Pons (tissue), 1 donor: ENCODE measurements at regions not wholly inside any gene's neighbourhood (a gene's known extent, or its start where the extent isn't known, plus 50 kb on each side); places are given as distances from the start of the nearest gene placed in this dataset.
"Not testable (repeated sequence)": the region's sequence is repeated elsewhere in the genome, so short reads cannot be mapped to it uniquely, and the experiment has no call there.

Source experiments
- DNase-seq: peaks from one replicate; pipeline ENCODE4 v3.0.0-alpha.2; 2016; ENCODE audit warnings: low spot score

DNA sequence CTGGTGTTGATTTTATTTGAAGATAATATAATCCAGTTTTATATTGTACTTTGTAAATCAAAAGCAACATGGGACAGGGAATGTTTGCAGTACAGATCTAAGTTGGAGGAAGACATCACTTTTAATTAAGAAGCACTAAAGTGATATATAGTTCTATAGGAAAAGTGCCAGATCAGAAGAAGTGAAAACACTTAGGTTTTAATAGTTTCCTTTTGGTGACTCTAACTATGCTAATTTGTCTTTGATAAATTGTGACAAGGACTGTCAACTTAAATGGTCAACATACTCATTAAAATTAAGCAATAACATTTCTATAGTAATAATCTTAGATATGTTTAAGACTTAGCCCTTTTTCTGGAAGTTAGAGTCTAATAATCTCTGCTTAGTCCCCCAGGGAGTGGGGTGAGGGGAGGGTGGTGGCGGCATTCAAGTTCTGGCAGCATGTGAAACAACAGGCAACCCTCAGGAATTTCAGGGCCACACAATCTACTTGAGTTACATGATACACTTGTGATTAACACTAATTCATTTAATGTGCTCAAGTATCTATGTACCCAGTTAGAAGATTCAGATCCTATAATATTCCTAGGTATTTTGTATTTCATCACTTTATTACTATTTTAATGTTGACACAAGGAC, 1026.5 kb downstream of the NR2F1-AS1 start:
- DNase-seq = no peak

DNA sequence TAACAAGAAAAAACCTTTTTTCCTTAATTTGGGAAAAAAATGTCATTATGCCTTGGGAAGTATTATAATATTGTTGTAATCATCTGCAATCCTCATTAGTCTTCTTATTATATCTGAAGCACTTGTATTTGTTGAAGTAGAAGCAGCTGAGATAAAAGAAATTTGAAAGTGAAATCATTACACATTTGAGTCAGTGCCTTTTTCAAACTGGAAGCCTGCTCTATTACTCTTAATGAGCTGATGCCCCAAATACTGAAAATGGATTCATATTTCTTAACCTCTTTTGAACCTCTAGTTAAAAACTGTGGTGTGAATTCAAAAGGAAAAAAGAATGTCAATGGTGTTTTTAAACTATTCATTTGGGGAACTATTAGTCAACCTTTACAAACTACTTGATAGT, 1027.7 kb downstream of the NR2F1-AS1 start:
- DNase-seq = no peak

DNA sequence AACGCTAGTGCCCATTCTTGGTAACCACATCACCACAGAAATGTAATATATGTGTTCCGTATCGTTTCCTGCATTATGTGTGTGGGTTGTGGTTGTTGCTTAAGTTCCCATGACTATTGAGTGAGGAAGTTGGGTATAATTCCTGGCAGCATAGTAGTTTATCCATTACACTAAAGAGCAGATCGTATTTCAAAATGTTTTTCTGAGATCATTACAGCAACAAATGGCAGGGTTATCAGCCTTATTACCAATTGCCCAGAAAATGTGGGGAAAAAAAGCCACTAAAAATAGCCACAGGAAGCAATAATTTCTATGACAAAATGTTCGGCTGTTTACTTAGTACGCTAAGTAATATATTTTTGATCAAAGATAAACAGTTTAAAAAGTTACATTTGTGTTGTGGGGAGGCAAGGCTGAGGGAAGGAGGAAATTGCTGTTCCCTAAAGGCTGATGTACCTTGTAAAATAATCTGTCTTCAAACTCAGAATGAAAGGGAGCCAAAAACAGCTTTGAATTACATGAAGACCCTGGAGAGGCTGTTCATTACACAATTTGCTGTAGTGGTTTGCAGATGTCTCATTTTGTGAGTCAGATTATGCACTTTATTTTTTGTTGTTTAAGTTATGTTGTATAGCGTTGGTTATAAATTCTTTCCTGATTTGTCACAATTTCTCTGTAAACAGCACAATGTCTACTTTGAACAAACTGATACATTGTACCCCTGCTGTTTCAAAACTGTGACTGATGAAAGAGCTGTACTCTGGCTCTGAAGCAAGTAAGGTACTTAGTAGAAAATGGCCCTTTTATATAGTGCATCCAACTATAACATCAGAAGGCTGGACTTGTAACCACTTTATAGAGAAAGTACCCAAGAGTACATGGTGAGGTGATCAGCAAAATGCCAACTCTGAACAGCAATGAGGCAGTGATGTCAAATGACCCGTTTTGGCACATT, 1028.5 kb downstream of the NR2F1-AS1 start:
- no peak for DNase-seq

DNA sequence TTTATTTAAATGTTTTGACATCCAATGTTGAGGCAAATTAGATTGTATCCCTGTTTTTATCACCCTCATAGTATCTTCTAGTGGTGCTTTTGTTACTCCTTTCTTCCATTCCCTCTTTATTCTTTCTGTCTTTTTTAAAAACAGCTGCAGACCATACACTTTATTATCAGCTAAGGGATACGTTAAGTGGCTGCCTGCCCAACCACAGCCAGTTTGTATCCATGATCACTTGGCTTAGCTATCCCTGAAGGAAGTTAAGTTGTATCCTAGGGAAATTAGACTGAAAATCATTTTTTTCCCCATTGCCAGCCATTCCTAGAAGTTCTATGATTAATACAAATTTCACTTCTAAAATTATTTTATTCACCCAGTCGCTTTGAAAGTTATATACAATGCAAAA, 1032.7 kb downstream of the NR2F1-AS1 start:
- DNase-seq = no peak

DNA sequence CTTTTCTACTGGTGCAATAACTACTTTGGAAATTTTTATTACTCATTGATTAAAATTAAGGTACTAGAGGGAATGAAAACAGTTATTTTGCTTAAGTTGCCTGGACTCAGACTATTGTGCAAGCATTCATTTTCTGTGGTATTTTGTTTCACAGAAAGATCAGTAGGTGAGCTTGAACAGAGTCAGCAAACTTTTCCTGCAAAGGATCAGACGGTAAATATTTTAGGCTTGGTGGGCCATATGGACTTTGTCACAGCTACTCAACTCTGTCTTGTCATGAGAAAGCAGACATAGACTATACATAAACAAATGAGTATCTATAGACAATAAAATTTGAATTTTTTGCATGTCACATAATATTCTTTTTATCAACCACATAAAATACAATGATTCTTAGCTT, 1036.4 kb downstream of the NR2F1-AS1 start:
- DNase-seq = no peak

DNA sequence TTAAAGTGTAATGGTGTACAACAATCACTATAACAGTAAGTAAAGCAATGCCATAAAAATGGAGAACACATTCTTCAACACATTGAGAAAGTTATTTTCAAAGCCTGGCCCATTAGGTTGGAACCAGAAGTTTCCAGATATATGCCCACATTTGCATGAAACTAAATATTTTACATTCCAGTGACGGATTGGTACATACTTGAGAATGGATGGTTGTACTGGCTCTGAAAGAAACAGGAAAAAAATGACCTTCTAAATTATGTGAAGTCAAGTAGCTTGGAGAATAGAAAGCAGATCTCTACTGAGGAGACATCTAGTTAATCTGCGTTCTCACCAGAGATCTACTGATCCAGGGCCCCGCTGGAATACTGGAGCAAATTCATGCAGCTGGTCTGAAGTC, 1037.0 kb downstream of the NR2F1-AS1 start:
- no peak for DNase-seq

DNA sequence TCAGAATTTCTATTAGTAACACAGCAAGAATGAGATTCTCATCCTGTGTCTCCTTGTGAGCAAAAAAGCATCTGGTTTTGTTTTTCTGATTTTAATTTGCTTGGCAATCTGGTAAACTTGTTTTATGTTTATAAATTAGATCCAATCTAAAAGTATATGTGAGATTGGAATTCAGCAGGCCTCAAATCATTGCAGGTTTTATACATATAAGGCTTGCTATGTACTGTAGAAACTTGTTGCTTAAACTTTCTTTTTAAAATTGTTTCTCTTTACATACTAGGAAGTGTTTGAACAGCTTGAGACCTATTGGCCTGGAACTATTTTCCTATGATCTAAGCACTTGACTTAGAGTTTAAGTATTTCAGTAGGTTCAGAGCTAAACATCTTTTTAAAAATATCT, 1037.8 kb downstream of the NR2F1-AS1 start:
- DNase-seq = no peak

DNA sequence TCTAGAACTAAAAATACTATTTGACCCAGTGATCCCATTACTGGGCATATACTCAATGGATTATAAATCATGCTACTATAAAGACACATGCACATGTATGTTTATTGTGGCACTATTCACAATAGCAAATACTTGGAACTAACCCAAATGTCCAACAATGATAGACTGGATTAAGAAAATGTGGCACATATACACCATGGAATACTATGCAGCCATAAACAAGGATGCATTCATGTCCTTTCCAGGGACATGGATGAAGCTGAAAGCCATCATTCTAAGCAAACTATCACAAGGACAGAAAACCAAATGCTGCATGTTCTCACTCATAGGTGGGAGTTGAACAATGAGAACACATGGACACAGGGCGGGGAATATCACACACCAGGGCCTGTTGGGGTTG, 1039.0 kb downstream of the NR2F1-AS1 start:
- not testable (repeated sequence) for DNase-seq

DNA sequence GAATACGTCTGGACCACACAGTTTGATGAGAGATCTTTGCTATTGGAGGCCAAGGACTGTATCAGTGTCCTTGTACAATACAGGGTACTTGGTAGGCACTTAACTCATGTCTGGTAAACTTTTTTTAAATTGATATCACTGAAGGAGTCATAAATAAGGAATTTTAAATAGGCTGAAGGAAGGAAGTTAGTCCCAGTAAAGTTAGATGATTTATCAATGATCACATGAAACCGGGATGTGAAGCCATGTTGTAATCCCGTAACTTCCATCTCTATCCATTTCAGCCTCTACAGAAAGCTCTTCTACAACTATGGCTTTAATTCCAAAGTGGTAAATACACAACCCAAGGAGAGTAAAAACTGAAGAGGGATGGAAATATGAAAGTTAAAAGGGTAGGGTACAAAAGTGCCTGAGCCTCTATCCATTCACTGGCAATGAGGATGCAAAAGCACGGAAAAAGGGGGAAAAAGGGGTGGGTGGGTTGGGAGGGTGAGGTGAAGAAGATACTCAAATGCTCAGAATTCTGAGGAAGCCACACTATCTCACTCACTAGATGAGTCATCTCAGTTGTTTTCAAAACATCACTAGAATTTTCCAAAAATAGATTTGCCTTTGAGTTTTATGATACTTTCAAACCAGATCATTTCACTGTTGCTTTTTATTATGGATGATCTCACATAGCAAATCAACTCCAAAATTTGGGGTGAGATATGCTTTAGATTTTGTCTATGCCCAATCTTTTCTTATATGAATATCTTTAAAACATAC, 1053.5 kb downstream of the NR2F1-AS1 start:
- DNase-seq = no peak

DNA sequence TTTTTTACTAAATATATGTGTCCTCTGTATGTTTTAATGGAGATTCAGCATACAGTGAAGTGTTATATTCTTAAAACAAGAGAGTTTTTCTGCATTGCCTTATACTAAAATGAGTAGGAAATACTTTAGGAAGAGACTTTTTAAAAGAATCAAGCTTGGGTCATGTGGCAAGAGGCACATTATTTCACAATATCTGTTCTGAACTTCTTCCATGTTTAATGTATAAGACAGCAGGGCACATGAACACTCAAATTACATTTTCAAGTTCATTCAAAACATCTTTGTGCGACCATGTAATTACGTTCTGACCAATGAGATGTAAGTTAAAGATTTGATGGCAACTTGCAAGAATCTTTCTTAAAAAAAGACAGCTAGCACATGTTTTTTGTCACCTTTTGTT, 1055.9 kb downstream of the NR2F1-AS1 start:
- DNase-seq = no peak

DNA sequence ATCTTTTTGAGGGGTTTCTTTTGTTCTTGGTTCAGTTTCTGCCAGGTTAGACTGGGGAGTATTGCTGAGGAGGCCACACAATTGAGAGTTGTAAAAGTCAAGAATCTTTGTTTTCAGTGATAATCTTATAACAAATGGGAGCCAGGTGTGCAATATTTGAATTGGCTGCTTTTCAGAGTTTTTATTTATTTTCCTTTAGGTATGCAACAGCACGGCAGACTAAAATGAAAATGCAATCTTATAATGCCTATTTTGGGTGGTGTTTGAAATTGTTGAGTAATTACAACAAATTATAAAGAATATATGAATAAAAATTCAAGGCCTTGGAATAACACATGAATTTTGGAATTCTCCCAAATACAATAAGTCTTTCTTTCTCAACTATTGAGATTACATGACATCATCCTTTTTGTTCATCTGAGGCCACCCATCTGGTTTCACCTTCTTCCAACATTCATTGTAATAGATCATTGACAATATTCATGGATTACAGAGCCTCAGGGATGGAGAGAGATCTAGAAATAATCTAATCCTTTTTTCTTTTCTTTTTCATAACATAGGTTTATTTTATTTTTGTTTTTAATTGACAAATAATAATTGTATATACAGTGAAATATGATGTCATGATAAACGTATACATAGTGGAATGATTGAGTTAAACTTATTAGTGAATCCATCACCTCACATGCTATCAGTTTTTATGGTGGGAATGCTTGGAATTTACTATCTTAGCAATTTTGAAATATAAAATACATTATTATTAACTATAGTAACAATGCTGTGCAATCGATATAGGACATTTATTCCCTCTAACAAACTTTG, 1061.0 kb downstream of the NR2F1-AS1 start:
- DNase-seq = no peak

DNA sequence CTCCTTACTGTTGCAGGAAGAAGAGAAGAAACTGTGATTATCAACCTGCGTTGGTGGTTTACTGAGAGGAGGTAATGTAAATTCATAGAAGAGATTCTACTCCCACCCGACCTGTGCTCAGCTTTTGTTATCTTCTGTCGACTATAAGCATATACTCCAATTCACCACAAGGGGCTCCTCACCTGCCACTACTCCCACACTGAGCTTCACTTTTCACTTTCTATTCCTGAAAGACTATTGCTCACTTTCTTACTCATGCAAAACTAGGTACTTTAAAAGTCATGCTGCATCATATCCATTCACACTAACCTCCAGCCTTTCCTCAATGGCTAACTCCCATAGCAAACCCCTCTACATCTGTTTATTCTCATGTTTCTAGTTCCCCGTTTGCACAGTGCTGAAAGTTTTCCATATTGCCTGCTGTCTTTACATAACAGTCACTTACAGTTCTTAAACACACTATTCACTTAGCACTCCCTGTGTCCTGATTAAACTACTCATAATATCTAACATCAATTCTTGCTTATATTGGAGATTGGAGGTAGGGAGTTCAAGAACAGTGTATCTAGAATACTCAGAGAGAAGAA, 1062.6 kb downstream of the NR2F1-AS1 start:
- DNase-seq = peak; percentile 8

DNA sequence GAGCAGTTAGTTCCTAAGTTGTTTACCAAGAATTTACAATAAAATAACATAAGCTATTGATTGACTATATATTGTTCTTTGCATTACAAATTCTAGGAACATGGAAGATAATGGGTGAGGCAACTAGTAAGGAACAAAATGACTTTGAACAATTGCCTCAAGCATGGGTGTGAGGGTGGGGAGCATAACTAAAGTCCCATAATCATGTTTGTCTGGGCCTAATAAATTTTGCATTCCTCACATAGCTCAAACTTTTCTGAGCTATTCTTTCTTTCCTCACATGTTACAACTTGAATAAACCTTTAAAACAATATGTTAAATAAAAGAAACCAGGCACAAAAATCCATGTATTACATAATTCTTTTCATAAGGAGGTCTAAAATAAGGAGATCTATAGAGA, 1066.1 kb downstream of the NR2F1-AS1 start:
- no peak for DNase-seq

DNA sequence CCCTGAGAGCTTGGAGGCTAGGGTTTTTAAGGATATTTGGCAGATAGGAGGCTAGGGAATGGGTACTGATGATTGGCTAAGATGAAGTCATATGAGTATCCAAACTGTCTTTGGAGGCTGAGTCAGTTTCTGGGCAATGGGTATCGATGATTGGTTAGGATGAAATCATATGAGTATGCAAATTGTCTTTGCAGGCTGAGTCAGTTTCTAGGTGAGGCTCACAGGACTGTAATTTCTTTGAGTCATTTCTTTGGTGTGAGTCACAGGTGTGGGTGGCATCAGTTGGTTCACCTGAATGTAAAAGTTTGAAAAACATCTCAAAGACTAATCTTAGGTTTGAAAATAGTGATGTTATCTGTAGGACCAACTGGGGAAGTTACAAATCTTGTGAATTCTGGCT, 1068.0 kb downstream of the NR2F1-AS1 start:
- DNase-seq = no peak

DNA sequence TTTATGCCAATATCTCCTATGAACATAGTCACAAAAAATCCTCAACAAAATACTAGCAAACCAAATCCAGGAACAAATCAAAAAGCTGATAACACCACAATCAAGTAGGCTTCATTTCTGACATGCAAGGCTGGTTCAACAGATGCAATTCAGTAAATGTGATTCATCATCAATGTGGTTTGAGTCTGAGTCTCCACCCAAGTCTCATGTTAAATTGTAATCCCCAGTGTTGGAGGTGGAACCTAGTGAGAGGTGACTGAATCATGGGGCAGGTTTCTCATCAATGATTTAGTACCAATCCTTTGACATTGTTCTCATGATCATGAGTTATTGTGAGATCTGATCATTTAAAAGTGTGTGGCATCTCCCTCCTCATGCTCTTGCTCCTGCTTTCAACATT, 1072.7 kb downstream of the NR2F1-AS1 start:
- no peak for DNase-seq

DNA sequence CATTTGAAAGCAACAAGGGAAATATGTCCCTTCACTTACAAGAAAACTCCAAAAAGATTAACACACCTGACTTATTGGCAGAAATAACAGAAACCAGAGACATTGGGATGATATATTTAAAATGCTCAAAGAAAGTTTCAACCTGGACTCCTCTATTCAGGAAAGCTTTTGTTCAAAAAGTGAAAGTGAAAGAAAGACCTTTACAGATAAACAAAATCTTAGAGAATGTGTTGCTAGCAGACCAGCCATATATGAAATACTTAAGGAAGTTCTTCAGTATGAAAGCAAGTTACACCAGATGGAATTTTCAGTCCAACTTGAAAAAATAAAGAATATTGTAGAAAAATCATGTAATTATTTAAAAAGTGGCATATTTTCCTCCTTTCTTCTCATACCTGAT, 1075.1 kb downstream of the NR2F1-AS1 start:
- DNase-seq = no peak

DNA sequence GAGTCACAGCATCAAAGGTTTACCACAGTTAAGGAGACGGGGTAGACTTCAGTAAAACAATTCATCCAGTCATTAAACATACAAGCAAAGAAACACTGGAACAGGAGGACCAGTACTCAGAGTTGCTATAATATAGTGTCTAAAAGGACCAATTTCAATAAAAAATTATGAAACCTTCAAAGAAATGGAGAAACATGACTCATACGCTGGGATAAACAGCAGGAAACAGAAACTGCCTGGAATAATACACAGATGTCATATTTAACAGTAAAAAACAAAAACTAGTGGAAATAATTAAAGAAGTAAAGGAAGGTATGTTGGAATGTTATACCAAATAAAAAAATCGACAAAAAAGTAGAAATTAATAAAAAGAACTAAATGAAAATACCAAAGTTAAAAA, 1075.9 kb downstream of the NR2F1-AS1 start:
- DNase-seq = no peak

DNA sequence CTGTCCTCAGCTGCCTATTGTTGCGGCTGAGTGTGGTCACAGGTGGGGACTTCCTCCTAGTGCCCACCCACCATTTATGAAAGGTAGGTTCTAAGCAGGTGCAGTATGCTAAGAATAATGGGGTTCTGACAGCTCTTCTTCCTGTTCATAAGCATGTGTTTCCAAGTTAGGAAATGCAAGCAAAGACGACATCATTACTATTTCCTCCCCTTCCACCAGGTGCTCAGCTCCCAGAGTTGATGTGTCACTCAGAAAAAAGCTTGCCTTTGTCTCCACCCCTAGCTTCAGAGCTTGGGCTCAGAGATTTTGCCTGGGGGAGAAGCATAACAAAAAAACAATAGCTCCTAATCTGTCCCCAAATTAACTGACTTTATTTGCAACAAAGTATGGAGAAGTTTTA, 1076.7 kb downstream of the NR2F1-AS1 start:
- no peak for DNase-seq

DNA sequence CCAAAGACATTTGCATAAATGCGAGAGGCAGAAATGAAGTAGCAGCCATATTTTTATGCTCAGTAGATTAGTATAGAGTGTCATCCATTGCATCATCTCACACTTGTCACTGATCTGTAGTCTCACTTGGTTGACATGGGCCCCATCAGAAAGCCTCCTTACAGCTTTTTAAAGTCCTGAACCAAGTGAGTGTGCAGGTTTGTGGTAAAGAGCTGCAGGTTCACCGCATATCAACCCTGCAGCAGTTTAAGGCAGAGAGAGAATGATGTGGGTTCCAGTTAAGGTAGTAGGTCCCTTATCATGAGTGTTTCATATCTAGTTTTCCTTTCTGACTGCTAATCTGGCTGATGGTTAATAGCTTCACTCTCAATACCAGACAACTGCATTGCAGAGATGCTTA, 1080.3 kb downstream of the NR2F1-AS1 start:
- DNase-seq = no peak

DNA sequence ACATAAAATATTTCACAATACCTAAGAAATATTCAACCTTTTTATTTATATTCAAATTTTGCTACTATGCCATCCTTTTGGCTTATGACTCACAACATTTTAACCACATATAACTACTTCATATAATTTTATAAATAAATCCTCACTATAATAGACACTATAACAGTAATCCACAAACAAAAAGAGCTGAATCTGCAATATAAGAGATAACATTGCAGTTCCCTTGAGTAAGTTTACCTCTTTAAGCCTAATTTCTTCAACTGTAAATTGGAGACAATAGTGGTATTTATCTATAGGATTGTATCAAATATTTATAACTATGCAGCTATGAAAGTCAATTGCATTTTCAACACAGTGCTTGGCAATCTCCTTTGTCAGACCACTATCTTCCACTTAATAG, 1084.5 kb downstream of the NR2F1-AS1 start:
- DNase-seq = no peak

DNA sequence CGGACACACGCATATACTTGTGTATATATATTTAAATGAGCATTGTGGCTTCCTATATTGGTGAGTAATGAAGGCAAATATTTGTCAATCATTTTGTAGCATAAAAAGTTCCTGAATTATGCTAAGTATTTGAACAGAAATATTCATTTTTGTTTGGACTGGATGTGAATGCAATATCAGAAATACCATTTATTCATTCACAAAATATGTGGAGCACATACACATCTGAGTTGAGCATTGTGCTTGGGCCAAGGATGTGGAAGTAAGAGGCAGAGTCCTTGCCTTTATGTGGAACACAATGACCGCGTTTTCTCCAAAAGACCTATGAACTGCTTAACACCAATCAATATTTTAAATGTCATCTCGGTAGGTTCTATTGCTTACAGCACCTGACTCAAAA, 1086.5 kb downstream of the NR2F1-AS1 start:
- DNase-seq = no peak

DNA sequence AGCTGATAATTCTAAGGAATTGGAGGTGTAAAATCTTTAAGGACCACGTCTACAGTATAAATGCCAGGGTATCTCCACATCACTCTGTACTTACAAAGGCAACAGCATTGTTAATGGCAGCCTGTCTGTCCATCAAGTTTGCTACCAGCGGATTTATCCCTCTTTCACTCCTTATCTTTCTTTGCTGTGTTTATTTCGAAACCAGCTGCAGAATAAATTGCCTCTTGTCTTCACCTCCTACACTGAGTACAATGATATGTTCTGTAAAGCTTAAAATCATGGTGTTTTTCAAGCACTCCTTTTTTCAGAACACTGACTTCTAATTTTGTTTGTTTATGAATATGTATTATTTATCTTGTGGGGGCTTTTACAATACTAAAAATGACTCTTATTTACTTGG, 1088.1 kb downstream of the NR2F1-AS1 start:
- no peak for DNase-seq
